ENCODE measurements at regions not wholly inside any gene's neighbourhood (a gene's known extent, or its start where the extent isn't known, plus 50 kb on each side); places are given as distances from the start of the nearest gene placed in this dataset.

DNA sequence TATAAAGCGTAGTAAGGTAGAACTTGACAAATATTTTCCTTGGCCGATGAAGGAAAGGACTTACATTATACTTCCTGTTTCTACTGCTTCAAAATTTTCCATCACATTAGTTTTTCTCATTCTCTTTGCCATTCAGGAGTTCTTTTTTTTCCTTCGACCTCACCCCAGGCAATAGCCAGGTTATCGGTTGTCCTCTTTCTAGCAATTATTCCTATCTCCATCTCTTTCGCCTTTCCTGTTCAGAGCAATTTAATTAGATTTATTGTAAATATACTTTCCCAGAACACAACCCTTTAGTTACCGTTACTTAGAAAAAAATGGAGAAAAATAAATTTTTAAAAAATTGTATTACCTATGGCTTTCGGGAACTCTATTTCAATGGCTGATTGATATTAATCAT is 205.2 kb downstream of the KCNJ2 start:
- H3F3A ChIP-seq (ENCODE audit: low read depth): no peaks in the 10 kb centered on the region
- no peak for TF ChIP-seq EZH2phosphoT487 (IDR thresholded peaks at IDR 0.05; ENCODE audit: borderline replicate concordance)
- TF ChIP-seq, protein P1, sequence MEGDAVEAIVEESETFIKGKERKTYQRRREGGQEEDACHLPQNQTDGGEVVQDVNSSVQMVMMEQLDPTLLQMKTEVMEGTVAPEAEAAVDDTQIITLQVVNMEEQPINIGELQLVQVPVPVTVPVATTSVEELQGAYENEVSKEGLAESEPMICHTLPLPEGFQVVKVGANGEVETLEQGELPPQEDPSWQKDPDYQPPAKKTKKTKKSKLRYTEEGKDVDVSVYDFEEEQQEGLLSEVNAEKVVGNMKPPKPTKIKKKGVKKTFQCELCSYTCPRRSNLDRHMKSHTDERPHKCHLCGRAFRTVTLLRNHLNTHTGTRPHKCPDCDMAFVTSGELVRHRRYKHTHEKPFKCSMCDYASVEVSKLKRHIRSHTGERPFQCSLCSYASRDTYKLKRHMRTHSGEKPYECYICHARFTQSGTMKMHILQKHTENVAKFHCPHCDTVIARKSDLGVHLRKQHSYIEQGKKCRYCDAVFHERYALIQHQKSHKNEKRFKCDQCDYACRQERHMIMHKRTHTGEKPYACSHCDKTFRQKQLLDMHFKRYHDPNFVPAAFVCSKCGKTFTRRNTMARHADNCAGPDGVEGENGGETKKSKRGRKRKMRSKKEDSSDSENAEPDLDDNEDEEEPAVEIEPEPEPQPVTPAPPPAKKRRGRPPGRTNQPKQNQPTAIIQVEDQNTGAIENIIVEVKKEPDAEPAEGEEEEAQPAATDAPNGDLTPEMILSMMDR (conservative IDR thresholded peaks at IDR 0.05; ENCODE audit: low read length): no peak
- H4K20me1 ChIP-seq (ENCODE audit: insufficient read depth, low read length, poor library complexity, severe bottlenecking): no peaks in the 10 kb centered on the region
- H3K9me2 ChIP-seq (replicated peaks; ENCODE audit: low read depth, low read length): no peaks in the 10 kb centered on the region
- H3K4me3 ChIP-seq (ENCODE audit: low read length, poor library complexity, severe bottlenecking): no peak overlapping the region
- H3K9ac ChIP-seq (ENCODE audit: low read depth, low read length, poor library complexity, severe bottlenecking): no peak overlapping the region
- no peaks in the 10 kb centered on the region for H3K4me1 ChIP-seq (ENCODE audit: insufficient read depth, low read length, poor library complexity, severe bottlenecking)
- no peaks in the 10 kb centered on the region for H3K27me3 ChIP-seq (ENCODE audit: insufficient read depth, low read length, poor library complexity, severe bottlenecking)
- H3K4me2 ChIP-seq (ENCODE audit: low read depth, low read length, poor library complexity, severe bottlenecking): no peak overlapping the region
- no peak overlapping the region for H2AFZ ChIP-seq (ENCODE audit: low read length)
- no peaks in the 10 kb centered on the region for H3K36me3 ChIP-seq (ENCODE audit: insufficient read depth, low read length)
- no peaks in the 10 kb centered on the region for H3K79me2 ChIP-seq (ENCODE audit: insufficient read depth, low read length)
- no peaks in the 10 kb centered on the region for H3K9me3 ChIP-seq (ENCODE audit: insufficient read depth, low read depth, low read length)

DNA sequence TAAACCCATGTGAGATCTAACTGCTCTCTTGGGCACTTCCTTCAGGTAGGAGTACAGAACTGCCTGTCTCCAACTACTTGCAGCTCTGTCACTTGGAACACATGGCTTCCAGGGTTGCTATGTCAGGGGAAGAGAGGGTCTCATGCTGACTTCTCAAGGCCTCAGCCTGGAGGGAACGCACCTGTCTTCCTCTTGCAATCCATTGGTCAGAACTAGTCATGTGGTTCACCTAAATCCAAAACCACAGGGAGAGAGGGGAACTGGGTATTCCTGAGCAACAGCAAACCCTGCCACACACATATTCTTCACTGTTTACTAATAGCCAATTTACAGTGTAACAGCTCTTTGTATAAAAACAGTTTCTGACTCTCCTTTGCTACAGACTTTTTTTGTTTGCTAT is 206.1 kb downstream of the KCNJ2 start:
- Histone ChIP-seq H3K4me2 (ENCODE audit: low read depth, low read length, poor library complexity, severe bottlenecking) (no peak overlapping the region), H3K27me3 (ENCODE audit: insufficient read depth, low read length, poor library complexity, severe bottlenecking) (no peaks in the 10 kb centered on the region), H3K4me3 (ENCODE audit: low read length, poor library complexity, severe bottlenecking) (no peak overlapping the region), H3K4me1 (ENCODE audit: insufficient read depth, low read length, poor library complexity, severe bottlenecking) (no peaks in the 10 kb centered on the region), H3K36me3 (ENCODE audit: insufficient read depth, low read length) (no peaks in the 10 kb centered on the region), H3K9me2 (replicated peaks; ENCODE audit: low read depth, low read length) (no peaks in the 10 kb centered on the region), H3F3A (ENCODE audit: low read depth) (no peaks in the 10 kb centered on the region), H3K9me3 (ENCODE audit: insufficient read depth, low read depth, low read length) (no peaks in the 10 kb centered on the region), H2AFZ (ENCODE audit: low read length) (no peak overlapping the region), H4K20me1 (ENCODE audit: insufficient read depth, low read length, poor library complexity, severe bottlenecking) (no peaks in the 10 kb centered on the region), H3K79me2 (ENCODE audit: insufficient read depth, low read length) (no peaks in the 10 kb centered on the region), H3K9ac (ENCODE audit: low read depth, low read length, poor library complexity, severe bottlenecking) (no peak overlapping the region)
- TF ChIP-seq, protein P1 (conservative IDR thresholded peaks at IDR 0.05; ENCODE audit: low read length): no peak
- no peak for TF ChIP-seq EZH2phosphoT487 (IDR thresholded peaks at IDR 0.05; ENCODE audit: borderline replicate concordance)

DNA sequence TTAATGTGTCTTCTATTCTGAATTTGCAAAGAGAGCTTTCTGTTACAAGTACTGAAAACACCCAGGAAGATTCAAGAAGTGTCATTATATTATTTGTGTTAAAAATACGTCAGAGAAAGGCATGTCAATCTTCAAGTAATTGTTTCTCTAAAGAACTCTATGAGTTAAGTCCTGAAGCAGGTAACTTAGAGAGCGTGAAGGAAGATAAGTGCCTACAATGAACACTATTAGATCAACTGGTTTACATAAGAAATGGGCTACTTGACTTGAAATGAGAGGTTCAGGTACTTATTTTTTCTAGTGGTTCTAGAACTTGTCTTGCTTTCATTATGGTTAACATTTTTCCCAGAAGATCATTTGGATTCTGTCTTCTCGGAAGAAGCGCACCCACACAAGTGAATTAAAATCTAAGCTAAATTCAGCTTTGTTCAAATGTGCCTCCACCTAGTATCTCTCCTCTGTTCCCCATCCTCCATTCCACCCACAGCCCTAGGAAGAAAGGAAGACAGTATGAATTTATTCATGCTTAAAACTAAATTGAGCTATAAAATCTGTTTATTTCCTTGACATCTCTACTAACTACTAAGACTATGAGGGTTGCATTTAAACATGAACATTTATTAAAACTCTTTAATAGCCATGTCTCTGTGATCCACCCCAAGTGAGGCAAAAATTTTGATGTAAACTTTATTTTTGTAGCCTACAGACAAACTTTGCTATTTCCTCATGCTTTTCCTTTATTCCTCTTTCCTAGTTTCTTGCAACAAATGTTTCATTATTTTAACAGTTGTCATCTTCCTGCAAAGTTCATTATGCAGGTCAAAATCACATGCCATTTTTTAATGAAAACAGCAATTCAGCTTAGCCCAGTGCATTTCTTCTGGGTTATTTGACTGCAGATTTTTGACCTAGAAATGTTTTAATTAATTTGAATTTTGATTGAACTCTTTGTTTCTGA is 206.8 kb downstream of the KCNJ2 start:
- H3K4me3 ChIP-seq (ENCODE audit: low read length, poor library complexity, severe bottlenecking): no peak overlapping the region
- H3K9me2 ChIP-seq (replicated peaks; ENCODE audit: low read depth, low read length): no peaks in the 10 kb centered on the region
- no peak for TF ChIP-seq EZH2phosphoT487 (IDR thresholded peaks at IDR 0.05; ENCODE audit: borderline replicate concordance)
- TF ChIP-seq, protein P1 (conservative IDR thresholded peaks at IDR 0.05; ENCODE audit: low read length): no peak
- H3K79me2 ChIP-seq (ENCODE audit: insufficient read depth, low read length): no peaks in the 10 kb centered on the region
- no peak overlapping the region for H3K9ac ChIP-seq (ENCODE audit: low read depth, low read length, poor library complexity, severe bottlenecking)
- H3K36me3 ChIP-seq (ENCODE audit: insufficient read depth, low read length): no peaks in the 10 kb centered on the region
- no peaks in the 10 kb centered on the region for H3K9me3 ChIP-seq (ENCODE audit: insufficient read depth, low read depth, low read length)
- no peaks in the 10 kb centered on the region for H3K27me3 ChIP-seq (ENCODE audit: insufficient read depth, low read length, poor library complexity, severe bottlenecking)
- H3K4me2 ChIP-seq (ENCODE audit: low read depth, low read length, poor library complexity, severe bottlenecking): no peak overlapping the region
- H3K4me1 ChIP-seq (ENCODE audit: insufficient read depth, low read length, poor library complexity, severe bottlenecking): no peaks in the 10 kb centered on the region
- H2AFZ ChIP-seq (ENCODE audit: low read length): no peak overlapping the region
- H3F3A ChIP-seq (ENCODE audit: low read depth): no peaks in the 10 kb centered on the region
- H4K20me1 ChIP-seq (ENCODE audit: insufficient read depth, low read length, poor library complexity, severe bottlenecking): no peaks in the 10 kb centered on the region

All from Loucy (cell line).